Natural killer cell (primary cell): ENCODE measurements at regions not wholly inside any gene's neighbourhood (a gene's known extent, or its start where the extent isn't known, plus 50 kb on each side); places are given as distances from the start of the nearest gene placed in this dataset.
"Not testable (repeated sequence)": the region's sequence is repeated elsewhere in the genome, so short reads cannot be mapped to it uniquely, and the experiment has no call there.

Source experiments
- ATAC-seq, 3 donors: fragments of 150-1000 bp in 2 of 3; fragments of 200-7000 bp in 1 of 3; cut with Tn5 transposase; 1 replicate in 1 of 3; 2 replicates in 2 of 3; pipeline ENCODE4 v1.10.0; 2021; ENCODE audit warnings: mild to moderate bottlenecking in 2 of 3, moderate library complexity in 2 of 3
- DNase-seq, 2 donors: peaks; one replicate each; pipeline versions ENCODE4 v3.0.0 to v3.0.0-alpha.2; 2013 to 2021; ENCODE audit warnings: mixed read lengths in 1 of 2
- H3K27ac ChIP-seq: one replicate; pipeline ENCODE4 v1.5.1; 2013; ENCODE audit warnings: mild to moderate bottlenecking, low read length
- H3K27me3 ChIP-seq: one replicate; pipeline ENCODE4 v1.6.1; 2013; ENCODE audit warnings: low read length; ENCODE audit not compliant: control insufficient read depth, insufficient read depth
- H3K36me3 ChIP-seq: one replicate; pipeline ENCODE4 v1.6.1; 2013; ENCODE audit warnings: low read length; ENCODE audit not compliant: control insufficient read depth, insufficient read depth
- H3K4me1 ChIP-seq: one replicate; pipeline ENCODE4 v1.6.1; 2013; ENCODE audit warnings: low read length; ENCODE audit not compliant: control insufficient read depth, insufficient read depth
- H3K4me3 ChIP-seq: one replicate; pipeline ENCODE4 v1.5.1; 2013; ENCODE audit warnings: low read length
- H3K9me3 ChIP-seq: one replicate; pipeline ENCODE4 v1.6.1; 2013; ENCODE audit warnings: low read length; ENCODE audit not compliant: control insufficient read depth, insufficient read depth
- H3K27ac Mint-ChIP-seq, 2 donors: one replicate each; pipeline ENCODE4 v1.8.0; 2022; ENCODE audit warnings: mild to moderate bottlenecking in 2 of 2, mixed read lengths in 2 of 2, moderate library complexity in 1 of 2
- H3K27me3 Mint-ChIP-seq, 2 donors: one replicate each; pipeline ENCODE4 v1.8.0; 2022; ENCODE audit warnings: low read depth in 2 of 2, mixed read lengths in 2 of 2
- H3K36me3 Mint-ChIP-seq: one replicate; pipeline ENCODE4 v1.8.0; 2022; ENCODE audit warnings: mixed read lengths
- H3K4me1 Mint-ChIP-seq, 2 donors: one replicate each; pipeline ENCODE4 v1.8.0; 2022; ENCODE audit warnings: mixed read lengths in 2 of 2
- H3K4me3 Mint-ChIP-seq: one replicate; pipeline ENCODE4 v1.8.0; 2022; ENCODE audit warnings: mild to moderate bottlenecking, moderate library complexity, mixed read lengths
- H3K9me3 Mint-ChIP-seq, 2 donors: one replicate each; pipeline ENCODE4 v1.8.0; 2022; ENCODE audit warnings: mixed read lengths in 2 of 2
- WGBS: methylation state at CpG from one replicate; pipeline ENCODE4 v1.1.7; 2013; ENCODE audit warnings: missing lambda C conversion rate; ENCODE audit not compliant: insufficient coverage; 5-methylcytosine and 5-hydroxymethylcytosine counted together
- intact Hi-C: fragments of 100-400 bp; cut with micrococcal nuclease; formaldehyde crosslinking; loops from one replicate; pipeline ENCODE4 v1.14.2; 2022
- TF ChIP-seq, protein P1 (sequence below): fragments of 200-600 bp; IDR thresholded peaks from one replicate; pipeline ENCODE4 v1.8.0; 2022; ENCODE audit warnings: antibody characterized with exemption

DNA sequence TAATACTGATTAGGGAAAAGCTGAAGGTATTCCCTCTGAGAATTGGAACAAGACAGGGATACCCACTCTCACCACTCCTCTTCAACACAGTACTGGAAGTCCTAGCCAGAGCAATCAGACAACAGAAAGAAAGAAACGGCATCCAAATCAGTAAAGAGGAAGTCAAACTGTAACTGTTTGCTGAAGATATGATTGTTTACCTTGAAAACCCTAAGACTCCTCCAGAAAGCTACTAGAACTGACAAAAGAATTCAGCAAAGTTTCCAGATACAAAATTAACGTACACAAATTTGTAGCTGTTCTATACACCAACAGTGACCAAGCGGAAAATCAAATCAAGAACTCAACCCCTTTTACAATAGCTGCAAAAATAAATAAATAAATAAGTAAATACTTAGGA, 78.6 kb downstream of the EXTL2 start:
- H3K9me3 ChIP-seq = no peaks in the 10 kb centered on the region
- H3K36me3 ChIP-seq = no peaks in the 10 kb centered on the region
- 8% methylated on average over 2 of the region's 3 CpGs for WGBS
- no peaks in the 10 kb centered on the region for H3K4me1 ChIP-seq
- intact Hi-C loops = no loop called here
- no peaks in the 10 kb centered on the region for H3K36me3 Mint-ChIP-seq
- no peak for ATAC-seq
- H3K27ac Mint-ChIP-seq = no peak overlapping the region
- peaks cover 0 to 3% of the 10 kb centered on the region in 2 donors for H3K27me3 Mint-ChIP-seq
- H3K4me3 ChIP-seq = no peak overlapping the region
- peaks cover 8 to 13% of the 10 kb centered on the region in 2 donors for H3K4me1 Mint-ChIP-seq
- no peak overlapping the region for H3K4me3 Mint-ChIP-seq
- peaks cover 2% of the 10 kb centered on the region for H3K27me3 ChIP-seq
- H3K27ac ChIP-seq = no peak overlapping the region
- TF ChIP-seq, protein P1, sequence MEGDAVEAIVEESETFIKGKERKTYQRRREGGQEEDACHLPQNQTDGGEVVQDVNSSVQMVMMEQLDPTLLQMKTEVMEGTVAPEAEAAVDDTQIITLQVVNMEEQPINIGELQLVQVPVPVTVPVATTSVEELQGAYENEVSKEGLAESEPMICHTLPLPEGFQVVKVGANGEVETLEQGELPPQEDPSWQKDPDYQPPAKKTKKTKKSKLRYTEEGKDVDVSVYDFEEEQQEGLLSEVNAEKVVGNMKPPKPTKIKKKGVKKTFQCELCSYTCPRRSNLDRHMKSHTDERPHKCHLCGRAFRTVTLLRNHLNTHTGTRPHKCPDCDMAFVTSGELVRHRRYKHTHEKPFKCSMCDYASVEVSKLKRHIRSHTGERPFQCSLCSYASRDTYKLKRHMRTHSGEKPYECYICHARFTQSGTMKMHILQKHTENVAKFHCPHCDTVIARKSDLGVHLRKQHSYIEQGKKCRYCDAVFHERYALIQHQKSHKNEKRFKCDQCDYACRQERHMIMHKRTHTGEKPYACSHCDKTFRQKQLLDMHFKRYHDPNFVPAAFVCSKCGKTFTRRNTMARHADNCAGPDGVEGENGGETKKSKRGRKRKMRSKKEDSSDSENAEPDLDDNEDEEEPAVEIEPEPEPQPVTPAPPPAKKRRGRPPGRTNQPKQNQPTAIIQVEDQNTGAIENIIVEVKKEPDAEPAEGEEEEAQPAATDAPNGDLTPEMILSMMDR = no peak
- no peak for DNase-seq
- H3K9me3 Mint-ChIP-seq = peaks cover 0 to 2% of the 10 kb centered on the region in 2 donors

DNA sequence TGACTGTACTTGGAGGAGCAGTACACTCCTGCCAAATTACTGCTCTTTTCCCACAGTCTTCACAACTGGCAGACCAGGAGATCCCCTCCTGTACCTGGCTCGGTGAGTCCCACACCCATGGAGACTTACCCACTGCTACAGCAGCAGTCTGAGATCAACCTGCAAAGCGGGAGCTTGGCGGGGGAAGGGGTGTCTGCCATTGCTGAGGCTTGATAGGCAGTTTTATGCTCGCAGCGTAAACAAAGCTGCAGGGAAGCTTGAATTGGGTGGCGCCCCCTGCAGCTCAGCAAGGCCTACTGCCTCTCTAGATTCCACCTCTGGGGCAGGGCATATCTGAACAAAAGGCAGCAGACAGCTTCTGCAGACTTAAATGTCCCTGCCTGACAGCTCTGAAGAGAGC, 74.4 kb downstream of the EXTL2 start:
- ATAC-seq, H3K27me3 Mint-ChIP-seq, H3K27ac Mint-ChIP-seq, H3K27me3 ChIP-seq, intact Hi-C loops, H3K4me3 ChIP-seq, DNase-seq, H3K27ac ChIP-seq, H3K4me1 Mint-ChIP-seq, H3K4me3 Mint-ChIP-seq, H3K4me1 ChIP-seq, H3K36me3 ChIP-seq, H3K9me3 ChIP-seq, H3K9me3 Mint-ChIP-seq, H3K36me3 Mint-ChIP-seq: not testable (repeated sequence)
- WGBS = 75% methylated on average over 6 of the region's 6 CpGs

DNA sequence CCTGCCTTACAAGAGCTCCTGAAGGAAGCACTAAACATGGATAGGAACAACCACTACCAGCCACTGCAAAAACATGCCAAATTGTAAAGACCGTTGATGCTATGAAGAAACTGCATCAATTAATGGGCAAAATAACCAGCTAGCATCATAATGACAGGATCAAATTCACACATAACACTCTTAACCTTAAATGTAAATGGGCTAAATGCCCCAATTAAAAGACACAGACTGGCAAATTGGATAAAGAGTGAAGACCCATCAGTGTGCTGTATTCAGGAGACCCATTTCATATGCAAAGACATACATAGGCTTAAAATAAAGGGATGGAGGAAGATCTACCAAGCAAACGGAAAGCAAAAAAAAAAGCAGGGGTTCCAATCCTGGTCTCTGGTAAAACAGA, 72.7 kb downstream of the EXTL2 start:
- H3K4me1 ChIP-seq, H3K4me3 ChIP-seq, H3K27me3 Mint-ChIP-seq, H3K4me3 Mint-ChIP-seq, ATAC-seq, H3K4me1 Mint-ChIP-seq, H3K27me3 ChIP-seq, H3K27ac Mint-ChIP-seq, DNase-seq, H3K27ac ChIP-seq, H3K9me3 ChIP-seq, intact Hi-C loops, H3K36me3 ChIP-seq, H3K36me3 Mint-ChIP-seq, H3K9me3 Mint-ChIP-seq: not testable (repeated sequence)
- 94% methylated on average over 2 of the region's 2 CpGs for WGBS
